B cell (primary cell): ENCODE measurements at regions not wholly inside any gene's neighbourhood (a gene's known extent, or its start where the extent isn't known, plus 50 kb on each side); places are given as distances from the start of the nearest gene placed in this dataset.

Experiments
- ATAC-seq: fragments of 200-7000 bp; cut with Tn5 transposase; one replicate; pipeline ENCODE4 v1.10.0; 2021; ENCODE audit warnings: low read depth, mild to moderate bottlenecking, moderate number of reproducible peaks, moderate library complexity
- CTCF ChIA-PET: fragments of 350-600 bp; sonication (Branson Sonifier 250); formaldehyde crosslinking; loops from one replicate; lab custom pipeline; 2021; ENCODE audit warnings: antibody characterized with exemption, inconsistent platforms; lab: Charles Lee
- POLR2A ChIA-PET: fragments of 350-600 bp; sonication (Branson Sonifier 250); formaldehyde crosslinking; loops from one replicate; lab custom pipeline; 2021; ENCODE audit warnings: antibody characterized with exemption; lab: Charles Lee
- DNase-seq: peaks from one replicate; pipeline ENCODE4 v3.0.0; 2013
- H2AFZ ChIP-seq: 2 replicates; pipeline ENCODE4 v1.6.1; 2012; ENCODE audit warnings: mild to moderate bottlenecking, low read depth, low read length; ENCODE audit not compliant: insufficient read depth, poor library complexity, severe bottlenecking
- H3K27ac ChIP-seq, 2 donors: 1 replicate in 1 of 2; 2 replicates in 1 of 2; pipeline ENCODE4 v1.5.1; 2012 to 2013; ENCODE audit warnings: low read length in 2 of 2, mild to moderate bottlenecking in 2 of 2, moderate library complexity in 1 of 2
- H3K27me3 ChIP-seq, 4 experiments: fragments of 200-600 bp in 1 of 4; sonication (generic) in 1 of 4; replicated peaks in 1 of 4; 1 replicate in 2 of 4; 2 replicates in 2 of 4; pipeline versions ENCODE4 v1.6.1 to v1.7.0; 2013 to 2016; ENCODE audit warnings: low read length in 3 of 4, mild to moderate bottlenecking in 2 of 4, mixed read lengths in 1 of 4, moderate library complexity in 1 of 4; ENCODE audit not compliant: insufficient read depth in 4 of 4, control insufficient read depth in 3 of 4; ENCODE audit errors: control extremely low read depth in 1 of 4
- H3K36me3 ChIP-seq, 2 experiments: replicated peaks in 1 of 2; 1 replicate in 1 of 2; 2 replicates in 1 of 2; pipeline versions ENCODE4 v1.6.1 to v1.7.1; 2013; ENCODE audit warnings: low read length in 1 of 2; ENCODE audit not compliant: insufficient read depth in 2 of 2, control insufficient read depth in 1 of 2; ENCODE audit errors: control extremely low read depth in 1 of 2, extremely low read depth in 1 of 2
- H3K4me1 ChIP-seq, 2 donors: fragments of 200-600 bp in 1 of 2; sonication (generic) in 1 of 2; 1 replicate in 1 of 2; 2 replicates in 1 of 2; pipeline versions ENCODE4 v1.5.1 to v1.6.1; 2013 to 2017; ENCODE audit warnings: low read length in 2 of 2; ENCODE audit not compliant: control insufficient read depth in 2 of 2, insufficient read depth in 2 of 2
- H3K4me2 ChIP-seq: replicated peaks from 2 replicates; pipeline ENCODE3; 2012; ENCODE audit warnings: mild to moderate bottlenecking, low read depth, low read length; ENCODE audit not compliant: poor library complexity, severe bottlenecking
- H3K4me3 ChIP-seq, 5 experiments: fragments of 200-600 bp in 1 of 5; sonication (generic) in 1 of 5; 1 replicate in 3 of 5; 2 replicates in 2 of 5; pipeline versions ENCODE4 v1.5.1 to v1.7.0; 2011 to 2016; ENCODE audit warnings: low read length in 4 of 5, mild to moderate bottlenecking in 4 of 5, low read depth in 2 of 5, control low read depth in 1 of 5, moderate library complexity in 1 of 5; ENCODE audit not compliant: insufficient read depth in 1 of 5; ENCODE audit errors: control extremely low read depth in 1 of 5, extremely low read depth in 1 of 5
- H3K79me2 ChIP-seq: fragments of 200-600 bp; sonication (generic); one replicate; pipeline ENCODE4 v1.6.0; 2016; ENCODE audit warnings: low read length; ENCODE audit not compliant: control insufficient read depth, insufficient read depth
- H3K9ac ChIP-seq: fragments of 200-600 bp; sonication (generic); 2 replicates; pipeline ENCODE4 v1.6.1; 2017; ENCODE audit warnings: mild to moderate bottlenecking, low read length, moderate library complexity
- H3K9me3 ChIP-seq, 3 donors: one replicate each; pipeline versions ENCODE4 v1.6.1 to v1.7.1; 2013; ENCODE audit warnings: low read length in 2 of 3; ENCODE audit not compliant: control insufficient read depth in 2 of 3, insufficient read depth in 1 of 3; ENCODE audit errors: control extremely low read depth in 1 of 3
- H4K20me1 ChIP-seq: 2 replicates; pipeline ENCODE4 v1.6.0; 2012; ENCODE audit warnings: mild to moderate bottlenecking, low read length; ENCODE audit not compliant: insufficient read depth, control insufficient read depth, poor library complexity, severe bottlenecking
- H3K27ac Mint-ChIP-seq: one replicate; pipeline ENCODE4 v1.8.0; 2021; ENCODE audit warnings: mixed read lengths
- H3K27me3 Mint-ChIP-seq: one replicate; pipeline ENCODE4 v1.8.0; 2021; ENCODE audit warnings: mixed read lengths
- H3K4me1 Mint-ChIP-seq: one replicate; pipeline ENCODE4 v1.8.0; 2021; ENCODE audit warnings: mixed read lengths
- H3K4me3 Mint-ChIP-seq: one replicate; pipeline ENCODE4 v1.8.0; 2021; ENCODE audit warnings: mixed read lengths
- H3K9me3 Mint-ChIP-seq: one replicate; pipeline ENCODE4 v1.8.0; 2022; ENCODE audit warnings: mixed read lengths; ENCODE audit not compliant: insufficient read depth
- EZH2 ChIP-seq: IDR thresholded peaks from 2 replicates; pipeline ENCODE4 v1.6.1; 2012; ENCODE audit warnings: borderline replicate concordance, low read depth, mild to moderate bottlenecking, moderate library complexity, low read length; ENCODE audit not compliant: insufficient read depth, poor library complexity, severe bottlenecking
- WGBS: methylation state at CpG from one replicate; pipeline ENCODE4 v1.1.5; 2013; ENCODE audit warnings: missing lambda C conversion rate; ENCODE audit not compliant: insufficient coverage; 5-methylcytosine and 5-hydroxymethylcytosine counted together
- intact Hi-C: fragments of 100-400 bp; cut with micrococcal nuclease; formaldehyde crosslinking; loops from one replicate; pipeline ENCODE4 v1.10.0; 2022
- TF ChIP-seq, protein P1 (sequence below): fragments of 200-600 bp; IDR thresholded peaks from one replicate; pipeline ENCODE4 v1.8.0; 2022; ENCODE audit warnings: antibody characterized with exemption, mild to moderate bottlenecking

- DNase-seq (no peak), ATAC-seq (no peak)
- 100% methylated on average over 1 of the region's 2 CpGs for WGBS
- Histone ChIP-seq H3K27me3 (no peaks in the 10 kb centered on the region), H3K9me3 (no peaks in the 10 kb centered on the region), H3K27ac (no peak overlapping the region), H4K20me1 (no peaks in the 10 kb centered on the region), H2AFZ (no peak overlapping the region), H3K79me2 (no peaks in the 10 kb centered on the region), H3K36me3 (no peaks in the 10 kb centered on the region), H3K4me1 (no peaks in the 10 kb centered on the region), H3K4me3 (no peak overlapping the region), H3K4me2 (no peak overlapping the region), H3K9ac (no peak overlapping the region)
- TF ChIP-seq, protein P1, sequence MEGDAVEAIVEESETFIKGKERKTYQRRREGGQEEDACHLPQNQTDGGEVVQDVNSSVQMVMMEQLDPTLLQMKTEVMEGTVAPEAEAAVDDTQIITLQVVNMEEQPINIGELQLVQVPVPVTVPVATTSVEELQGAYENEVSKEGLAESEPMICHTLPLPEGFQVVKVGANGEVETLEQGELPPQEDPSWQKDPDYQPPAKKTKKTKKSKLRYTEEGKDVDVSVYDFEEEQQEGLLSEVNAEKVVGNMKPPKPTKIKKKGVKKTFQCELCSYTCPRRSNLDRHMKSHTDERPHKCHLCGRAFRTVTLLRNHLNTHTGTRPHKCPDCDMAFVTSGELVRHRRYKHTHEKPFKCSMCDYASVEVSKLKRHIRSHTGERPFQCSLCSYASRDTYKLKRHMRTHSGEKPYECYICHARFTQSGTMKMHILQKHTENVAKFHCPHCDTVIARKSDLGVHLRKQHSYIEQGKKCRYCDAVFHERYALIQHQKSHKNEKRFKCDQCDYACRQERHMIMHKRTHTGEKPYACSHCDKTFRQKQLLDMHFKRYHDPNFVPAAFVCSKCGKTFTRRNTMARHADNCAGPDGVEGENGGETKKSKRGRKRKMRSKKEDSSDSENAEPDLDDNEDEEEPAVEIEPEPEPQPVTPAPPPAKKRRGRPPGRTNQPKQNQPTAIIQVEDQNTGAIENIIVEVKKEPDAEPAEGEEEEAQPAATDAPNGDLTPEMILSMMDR = no peak
- no peak for TF ChIP-seq EZH2
- peaks cover 2% of the 10 kb centered on the region for H3K9me3 Mint-ChIP-seq
- H3K4me1 Mint-ChIP-seq = no peaks in the 10 kb centered on the region
- no peak overlapping the region for H3K27ac Mint-ChIP-seq
- no peak overlapping the region for H3K4me3 Mint-ChIP-seq
- ChIA-PET CTCF (interaction anchor here (0.7 kb wide), 1 partner anchor 9 kb away, joined by 3 read pairs; no protein-coding TSS in a partner anchor), POLR2A (no interaction called here)
- H3K27me3 Mint-ChIP-seq = peaks cover 3% of the 10 kb centered on the region
- intact Hi-C loops = no loop called here
These were observed 515.7 kb upstream of the PROK2 start for GRCh38 chr3:72300621-72301020.

DNA sequence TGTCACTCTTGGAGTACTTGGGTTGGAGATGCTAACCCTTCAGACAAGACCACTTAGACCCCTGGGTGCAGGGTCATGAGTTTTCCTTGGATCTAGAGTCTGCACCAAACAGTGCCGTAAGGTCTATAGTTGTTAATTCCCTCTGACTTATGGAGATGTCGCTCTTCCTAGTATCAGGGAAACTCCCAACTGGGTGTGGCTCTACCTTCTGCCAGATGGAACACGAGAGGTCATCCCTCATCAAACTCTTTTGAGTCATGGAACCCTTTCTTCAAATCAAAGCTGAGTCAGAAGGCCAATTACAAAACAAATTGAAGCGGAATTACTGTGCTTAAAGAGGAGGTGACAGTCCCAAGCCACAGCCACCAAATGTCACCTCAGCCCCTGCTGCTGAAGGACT is 514.9 kb upstream of the PROK2 start:
- TF ChIP-seq EZH2 = no peak
- TF ChIP-seq, protein P1 = no peak
- Histone ChIP-seq H2AFZ (no peak overlapping the region), H3K9me3 (no peaks in the 10 kb centered on the region), H3K9ac (no peak overlapping the region), H3K27ac (no peak overlapping the region), H3K4me1 (no peaks in the 10 kb centered on the region), H3K79me2 (no peaks in the 10 kb centered on the region), H3K4me2 (no peak overlapping the region), H3K27me3 (no peaks in the 10 kb centered on the region), H4K20me1 (no peaks in the 10 kb centered on the region), H3K36me3 (no peaks in the 10 kb centered on the region), H3K4me3 (no peak overlapping the region)
- ChIA-PET POLR2A (no interaction called here), CTCF (no interaction called here)
- no peak for DNase-seq
- Mint-ChIP-seq H3K27me3 (peaks cover 3% of the 10 kb centered on the region), H3K4me1 (no peaks in the 10 kb centered on the region), H3K27ac (no peak overlapping the region), H3K4me3 (no peak overlapping the region), H3K9me3 (peaks cover 2% of the 10 kb centered on the region)
- WGBS = 98% methylated on average over 4 of the region's 4 CpGs
- intact Hi-C loops = no loop called here
- ATAC-seq = no peak
